Endothelial cell of umbilical vein (primary cell): ENCODE measurements at regions not wholly inside any gene's neighbourhood (a gene's known extent, or its start where the extent isn't known, plus 50 kb on each side); places are given as distances from the start of the nearest gene placed in this dataset.

Experiments used
- BruUV-seq: library from RNA; stranded (reverse); fragments of 400-500 nt; replicated peaks from 2 replicates; lab custom pipeline; 2021; lab: Mats Ljungman, UMichigan
- CTCF ChIA-PET: fragments of 300-600, 350-600 bp; sonication (Branson Sonifier 250); formaldehyde crosslinking; loops from one replicate; lab custom pipeline; 2021; ENCODE audit warnings: antibody characterized with exemption, inconsistent platforms; lab: Charles Lee
- POLR2A ChIA-PET: fragments of 300-600, 350-600 bp; sonication (Branson Sonifier 250); formaldehyde crosslinking; loops from one replicate; lab custom pipeline; 2021; ENCODE audit warnings: antibody characterized with exemption, inconsistent platforms; lab: Charles Lee
- DNase-seq: peaks from one replicate; pipeline ENCODE4 v3.0.0-alpha.2; 2011; ENCODE audit warnings: low read depth, low spot score
- FAIRE-seq: peaks from 2 replicates; lab custom pipeline; 2011; peaks lifted over from hg19 to GRCh38; lab: Jason Lieb, UNC
- H2AFZ ChIP-seq: 2 replicates; pipeline ENCODE4 v1.6.0; 2012; ENCODE audit warnings: low read depth, low read length, control low read depth, inconsistent platforms
- H3K27ac ChIP-seq: 2 replicates; pipeline ENCODE4 v1.5.1; 2011; ENCODE audit warnings: low read depth, mild to moderate bottlenecking, control low read depth, low read length, moderate library complexity; ENCODE audit not compliant: insufficient read depth
- H3K27me3 ChIP-seq, 2 experiments: 2 replicates each; pipeline versions ENCODE4 v1.6.0 to v1.6.1; 2011; ENCODE audit warnings: low read length in 2 of 2, mixed read lengths in 1 of 2; ENCODE audit not compliant: control insufficient read depth in 2 of 2, insufficient read depth in 2 of 2
- H3K36me3 ChIP-seq, 2 experiments: 2 replicates in 1 of 2; 3 replicates in 1 of 2; pipeline ENCODE4 v1.5.1; 2011; ENCODE audit warnings: low read length in 2 of 2, mild to moderate bottlenecking in 1 of 2, moderate library complexity in 1 of 2; ENCODE audit not compliant: control insufficient read depth in 2 of 2, insufficient read depth in 2 of 2; ENCODE audit errors: extremely low read depth in 1 of 2
- H3K4me1 ChIP-seq: 3 replicates; pipeline ENCODE4 v1.5.1; 2011; ENCODE audit warnings: mild to moderate bottlenecking, low read length; ENCODE audit not compliant: control insufficient read depth, insufficient read depth; ENCODE audit errors: extremely low read depth
- H3K4me2 ChIP-seq: 2 replicates; pipeline ENCODE4 v1.6.1; 2011; ENCODE audit warnings: low read length, control low read depth, mixed read lengths; ENCODE audit not compliant: insufficient read depth
- H3K4me3 ChIP-seq, 3 experiments: fragments of 200-600 bp in 1 of 3; sonication (generic), shearing (Covaris generic) in 1 of 3; replicated peaks in 1 of 3; 2 replicates each; pipeline ENCODE4 v1.5.1; 2011 to 2016; ENCODE audit warnings: control low read depth in 3 of 3, low read length in 3 of 3, mild to moderate bottlenecking in 2 of 3, inconsistent platforms in 1 of 3, low read depth in 1 of 3, moderate library complexity in 1 of 3; ENCODE audit not compliant: insufficient read depth in 1 of 3
- H3K79me2 ChIP-seq: 2 replicates; pipeline ENCODE4 v1.6.0; 2012; ENCODE audit warnings: low read length, inconsistent platforms; ENCODE audit not compliant: control insufficient read depth, insufficient read depth
- H3K9ac ChIP-seq: replicated peaks from 2 replicates; pipeline ENCODE3; 2011; ENCODE audit warnings: low read length, control low read depth; ENCODE audit not compliant: insufficient read depth; ENCODE audit errors: extremely low read depth
- H3K9me1 ChIP-seq: replicated peaks from 3 replicates; pipeline ENCODE4 v1.6.0; 2011; ENCODE audit warnings: mild to moderate bottlenecking, low read length; ENCODE audit not compliant: control insufficient read depth, insufficient read depth; ENCODE audit errors: extremely low read depth
- H3K9me3 ChIP-seq: replicated peaks from 2 replicates; pipeline ENCODE4 v1.5.1; 2012; ENCODE audit warnings: low read length, inconsistent platforms; ENCODE audit not compliant: control insufficient read depth, insufficient read depth
- H4K20me1 ChIP-seq: replicated peaks from 2 replicates; pipeline ENCODE3; 2011; ENCODE audit warnings: mild to moderate bottlenecking, low read length; ENCODE audit not compliant: control insufficient read depth, insufficient read depth; ENCODE audit errors: extremely low read depth
- CTCF ChIP-seq, 2 donors: IDR thresholded peaks; 1 replicate in 1 of 2; 2 replicates in 1 of 2; pipeline ENCODE4 v1.5.1; 2011; ENCODE audit warnings: low read length in 2 of 2, mild to moderate bottlenecking in 2 of 2, moderate library complexity in 2 of 2, control low read depth in 1 of 2, inconsistent platforms in 1 of 2, low read depth in 1 of 2; ENCODE audit not compliant: insufficient read depth in 1 of 2; ENCODE audit errors: extremely low read depth in 1 of 2
- EZH2 ChIP-seq: IDR thresholded peaks from 2 replicates; pipeline ENCODE4 v1.6.1; 2012; ENCODE audit warnings: borderline replicate concordance, low read depth, mild to moderate bottlenecking, moderate library complexity, low read length, inconsistent platforms; ENCODE audit not compliant: severe bottlenecking
- FOS ChIP-seq: IDR thresholded peaks from 2 replicates; pipeline ENCODE4 v1.6.1; 2011; ENCODE audit warnings: mild to moderate bottlenecking, low read length, moderate library complexity, borderline replicate concordance; ENCODE audit not compliant: insufficient read depth
- GATA2 ChIP-seq: IDR thresholded peaks from 2 replicates; pipeline ENCODE4 v1.7.0; 2011; ENCODE audit warnings: low read depth, mild to moderate bottlenecking, moderate library complexity, mixed read lengths, low read length; ENCODE audit not compliant: insufficient read length, insufficient read depth
- JUN ChIP-seq: IDR thresholded peaks from 2 replicates; pipeline ENCODE4 v1.6.1; 2011; ENCODE audit warnings: borderline replicate concordance, low read depth; ENCODE audit not compliant: insufficient read length, insufficient read depth
- MYC ChIP-seq: IDR thresholded peaks from one replicate; pipeline ENCODE4 v1.6.1; 2011; ENCODE audit warnings: mild to moderate bottlenecking, low read depth, low read length
- POLR2A ChIP-seq: IDR thresholded peaks from 2 replicates; pipeline ENCODE4 v1.6.1; 2012; ENCODE audit warnings: low read depth, mild to moderate bottlenecking, control low read depth, low read length
- POLR2AphosphoS5 ChIP-seq: IDR thresholded peaks from 2 replicates; pipeline ENCODE4 v1.6.1; 2012; ENCODE audit warnings: low read depth, mild to moderate bottlenecking, control low read depth, low read length, moderate library complexity; ENCODE audit not compliant: insufficient read depth
- dilution Hi-C: fragments of 300-500 bp; cut with MboI; formaldehyde crosslinking; loops from one replicate; pipeline ENCODE4 v1.15.0; 2019; ENCODE audit warnings: low sequenced_read_pairs; ENCODE audit not compliant: extremely low pct_ligation_motif_present
- intact Hi-C: fragments of 100-400 bp; cut with micrococcal nuclease; formaldehyde crosslinking; loops from one replicate; pipeline ENCODE4 v1.10.0; 2022
- TF ChIP-seq, protein P1 (sequence below): IDR thresholded peaks from 2 replicates; pipeline ENCODE4 v1.6.1; 2011; ENCODE audit not compliant: insufficient read depth, insufficient read length

GRCh38 chr4:33085709-33086108, 2365.5 kb downstream of the PCDH7 start:
- Histone ChIP-seq H3K79me2 (no peaks in the 10 kb centered on the region), H3K9ac (no peak overlapping the region), H4K20me1 (no peaks in the 10 kb centered on the region), H2AFZ (no peak overlapping the region), H3K27ac (no peak overlapping the region), H3K9me1 (no peaks in the 10 kb centered on the region), H3K9me3 (no peaks in the 10 kb centered on the region), H3K36me3 (no peaks in the 10 kb centered on the region), H3K4me1 (no peaks in the 10 kb centered on the region), H3K4me3 (no peak overlapping the region), H3K4me2 (no peak overlapping the region), H3K27me3 (no peaks in the 10 kb centered on the region)
- ChIA-PET CTCF (no interaction called here), POLR2A (no interaction called here)
- TF ChIP-seq CTCF (IDR thresholded peaks at IDR 0.05; ENCODE audit: extremely low read depth in 1 of 2, insufficient read depth in 1 of 2, low read depth in 1 of 2, low read length in 2 of 2) (no peak), FOS (no peak), GATA2 (no peak), EZH2 (no peak), JUN (no peak), MYC (no peak), POLR2A (no peak), POLR2AphosphoS5 (no peak)
- TF ChIP-seq, protein P1, sequence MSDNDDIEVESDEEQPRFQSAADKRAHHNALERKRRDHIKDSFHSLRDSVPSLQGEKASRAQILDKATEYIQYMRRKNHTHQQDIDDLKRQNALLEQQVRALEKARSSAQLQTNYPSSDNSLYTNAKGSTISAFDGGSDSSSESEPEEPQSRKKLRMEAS: no peak
- intact Hi-C loops (no loop called here), dilution Hi-C loops (no loop called here)
- BruUV-seq: no TSS peak
- no peak for FAIRE-seq
- DNase-seq: no peak
